Breast epithelium (tissue), 4 donors: ENCODE measurements at regions not wholly inside any gene's neighbourhood (a gene's known extent, or its start where the extent isn't known, plus 50 kb on each side); places are given as distances from the start of the nearest gene placed in this dataset.

Experiments used
- DNase-seq, 2 donors: peaks; one replicate each; pipeline ENCODE4 v3.0.0-alpha.2; 2019; ENCODE audit warnings: low spot score in 2 of 2
- H3K27ac ChIP-seq, 2 donors: fragments of 200-600 bp; sonication (generic) in 1 of 2; one replicate each; pipeline ENCODE4 v1.5.1; 2016 to 2019; ENCODE audit warnings: mild to moderate bottlenecking in 1 of 2
- H3K27me3 ChIP-seq, 2 donors: fragments of 200-600 bp; sonication (generic) in 1 of 2; one replicate each; pipeline versions ENCODE4 v1.5.1 to v1.6.0; 2017 to 2019; ENCODE audit warnings: control low read depth in 1 of 2, mild to moderate bottlenecking in 1 of 2
- H3K36me3 ChIP-seq: fragments of 200-600 bp; one replicate; pipeline ENCODE4 v1.5.1; 2019
- H3K4me1 ChIP-seq, 2 donors: fragments of 200-600 bp; sonication (generic); one replicate each; pipeline ENCODE4 v1.5.1; 2016 to 2019; ENCODE audit warnings: control low read depth in 1 of 2
- H3K4me3 ChIP-seq, 3 donors: fragments of 200-600 bp; sonication (generic); 1 replicate in 2 of 3; 2 replicates in 1 of 3; pipeline ENCODE4 v1.5.1; 2016 to 2019; ENCODE audit warnings: mild to moderate bottlenecking in 3 of 3, moderate library complexity in 2 of 3
- H3K9me3 ChIP-seq, 2 donors: fragments of 200-600 bp; sonication (generic) in 1 of 2; one replicate each; pipeline ENCODE4 v1.5.1; 2016 to 2019; ENCODE audit warnings: control low read depth in 1 of 2
- POLR2A ChIP-seq: fragments of 450-650 bp; IDR thresholded peaks from one replicate; pipeline ENCODE4 v1.6.1; 2016; ENCODE audit warnings: antibody characterized with exemption, mild to moderate bottlenecking, moderate library complexity
- POLR2AphosphoS5 ChIP-seq, 3 donors: sonication (generic); formaldehyde crosslinking; IDR thresholded peaks; one replicate each; pipeline ENCODE4 v1.6.1; 2017; ENCODE audit warnings: antibody characterized with exemption in 3 of 3
- intact Hi-C: fragments of 100-400 bp; cut with DNase I; formaldehyde crosslinking; loops from one replicate; pipeline ENCODE4 v1.15.1; 2023; ENCODE audit warnings: low total_unique reads
- TF ChIP-seq, protein P1 (sequence below), 3 donors: fragments of 450-650 bp; IDR thresholded peaks; one replicate each; pipeline ENCODE4 v1.5.1; 2016 to 2017; ENCODE audit warnings: antibody characterized with exemption in 3 of 3, mild to moderate bottlenecking in 3 of 3, moderate library complexity in 3 of 3

DNA sequence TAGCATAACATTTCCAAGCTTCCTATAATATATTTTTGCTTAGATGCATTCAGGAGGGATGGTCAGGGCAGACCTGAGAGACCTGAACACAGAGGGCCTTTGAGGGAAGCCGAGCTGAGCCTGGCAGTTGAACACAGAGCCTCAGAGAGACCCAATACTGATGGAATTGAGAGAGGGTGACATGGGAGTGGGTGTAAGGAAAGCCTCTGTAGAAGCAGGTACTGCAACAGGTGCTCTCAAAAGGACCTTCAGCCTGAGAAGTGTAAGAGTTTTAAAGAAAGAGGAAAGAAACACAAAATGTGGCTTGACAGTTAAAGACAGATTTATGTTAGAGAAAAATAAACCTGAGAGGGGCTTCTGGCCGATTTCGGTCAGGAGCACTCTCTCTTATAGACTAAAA, 73.9 kb upstream of the PGBD5 start:
- Histone ChIP-seq H3K36me3 (no peaks in the 10 kb centered on the region), H3K4me3 (no peak overlapping the region), H3K27ac (no peak overlapping the region), H3K4me1 (no peaks in the 10 kb centered on the region), H3K27me3 (peaks cover 0 to 11% of the 10 kb centered on the region in 2 donors), H3K9me3 (no peaks in the 10 kb centered on the region)
- intact Hi-C loops: loop anchor here (10.0 kb wide), 1 partner anchor 1705 kb away; no protein-coding TSS in a partner anchor
- no peak for DNase-seq
- TF ChIP-seq, protein P1, sequence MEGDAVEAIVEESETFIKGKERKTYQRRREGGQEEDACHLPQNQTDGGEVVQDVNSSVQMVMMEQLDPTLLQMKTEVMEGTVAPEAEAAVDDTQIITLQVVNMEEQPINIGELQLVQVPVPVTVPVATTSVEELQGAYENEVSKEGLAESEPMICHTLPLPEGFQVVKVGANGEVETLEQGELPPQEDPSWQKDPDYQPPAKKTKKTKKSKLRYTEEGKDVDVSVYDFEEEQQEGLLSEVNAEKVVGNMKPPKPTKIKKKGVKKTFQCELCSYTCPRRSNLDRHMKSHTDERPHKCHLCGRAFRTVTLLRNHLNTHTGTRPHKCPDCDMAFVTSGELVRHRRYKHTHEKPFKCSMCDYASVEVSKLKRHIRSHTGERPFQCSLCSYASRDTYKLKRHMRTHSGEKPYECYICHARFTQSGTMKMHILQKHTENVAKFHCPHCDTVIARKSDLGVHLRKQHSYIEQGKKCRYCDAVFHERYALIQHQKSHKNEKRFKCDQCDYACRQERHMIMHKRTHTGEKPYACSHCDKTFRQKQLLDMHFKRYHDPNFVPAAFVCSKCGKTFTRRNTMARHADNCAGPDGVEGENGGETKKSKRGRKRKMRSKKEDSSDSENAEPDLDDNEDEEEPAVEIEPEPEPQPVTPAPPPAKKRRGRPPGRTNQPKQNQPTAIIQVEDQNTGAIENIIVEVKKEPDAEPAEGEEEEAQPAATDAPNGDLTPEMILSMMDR (IDR thresholded peaks at IDR 0.05): no peak
- TF ChIP-seq POLR2AphosphoS5 (IDR thresholded peaks at IDR 0.05) (no peak), POLR2A (no peak)

DNA sequence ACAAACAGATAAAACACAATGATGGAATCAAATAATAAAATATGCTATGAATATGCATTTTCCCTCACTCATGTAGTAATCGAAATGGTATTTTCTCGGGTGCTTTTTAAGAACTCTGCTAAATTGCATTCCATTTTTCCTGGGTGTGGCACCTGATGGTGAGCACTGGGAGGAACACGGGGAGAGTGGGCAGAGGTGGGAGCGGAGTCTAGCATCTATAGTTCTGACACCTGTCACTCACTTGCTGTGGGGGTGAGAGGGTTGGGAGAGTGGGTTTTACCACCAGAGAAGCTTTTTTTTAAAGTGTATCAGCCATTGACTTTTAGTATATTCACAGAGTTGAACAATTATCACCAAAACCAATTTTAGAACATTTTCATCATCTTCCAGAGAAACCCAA, 73.4 kb upstream of the PGBD5 start:
- Histone ChIP-seq H3K27ac (no peak overlapping the region), H3K36me3 (no peaks in the 10 kb centered on the region), H3K27me3 (peaks cover 0 to 11% of the 10 kb centered on the region in 2 donors), H3K9me3 (no peaks in the 10 kb centered on the region), H3K4me3 (no peak overlapping the region), H3K4me1 (no peaks in the 10 kb centered on the region)
- DNase-seq: no peak
- TF ChIP-seq, protein P1 (IDR thresholded peaks at IDR 0.05): no peak
- TF ChIP-seq POLR2AphosphoS5 (IDR thresholded peaks at IDR 0.05) (no peak), POLR2A (no peak)
- intact Hi-C loops: no loop called here

GRCh38 chr1:230498704-230499103, 72.6 kb upstream of the PGBD5 start:
- H3K36me3 ChIP-seq: no peaks in the 10 kb centered on the region
- DNase-seq: no peak
- no peaks in the 10 kb centered on the region for H3K4me1 ChIP-seq
- H3K27ac ChIP-seq: no peak overlapping the region
- H3K4me3 ChIP-seq: no peak overlapping the region
- TF ChIP-seq POLR2AphosphoS5 (IDR thresholded peaks at IDR 0.05) (no peak), POLR2A (no peak)
- TF ChIP-seq, protein P1 (IDR thresholded peaks at IDR 0.05): no peak
- no peaks in the 10 kb centered on the region for H3K9me3 ChIP-seq
- peaks cover 0 to 11% of the 10 kb centered on the region in 2 donors for H3K27me3 ChIP-seq
- intact Hi-C loops: no loop called here

DNA sequence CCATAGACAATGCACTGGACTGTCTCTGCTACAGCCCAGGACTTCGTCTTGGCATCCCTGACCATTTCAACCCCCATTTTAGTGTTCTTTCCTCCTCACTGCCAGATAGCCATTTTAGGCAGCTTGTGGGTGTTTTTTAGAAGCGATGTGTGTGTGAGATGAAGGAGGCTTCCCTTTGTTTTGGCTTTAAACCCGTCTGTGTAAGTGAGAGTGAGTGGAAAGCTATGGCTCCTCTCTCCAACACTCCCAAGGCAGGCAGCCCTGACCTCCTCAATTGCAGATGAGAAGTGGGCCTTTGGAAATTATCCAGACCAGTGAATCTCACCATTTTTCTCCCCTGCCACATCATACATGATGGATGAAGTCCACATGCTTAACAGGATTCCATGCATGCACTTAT, 70.3 kb upstream of the PGBD5 start:
- no peaks in the 10 kb centered on the region for H3K4me1 ChIP-seq
- DNase-seq: no peak
- H3K4me3 ChIP-seq: no peak overlapping the region
- intact Hi-C loops: no loop called here
- no peak overlapping the region for H3K27ac ChIP-seq
- H3K36me3 ChIP-seq: no peaks in the 10 kb centered on the region
- H3K27me3 ChIP-seq: peaks cover 0 to 11% of the 10 kb centered on the region in 2 donors
- TF ChIP-seq POLR2AphosphoS5 (IDR thresholded peaks at IDR 0.05) (no peak), POLR2A (no peak)
- TF ChIP-seq, protein P1 (IDR thresholded peaks at IDR 0.05): no peak
- H3K9me3 ChIP-seq: no peaks in the 10 kb centered on the region

GRCh38 chr1:230495891-230496385, 69.8 kb upstream of the PGBD5 start:
- intact Hi-C loops: no loop called here
- no peaks in the 10 kb centered on the region for H3K9me3 ChIP-seq
- no peak overlapping the region for H3K4me3 ChIP-seq

DNA sequence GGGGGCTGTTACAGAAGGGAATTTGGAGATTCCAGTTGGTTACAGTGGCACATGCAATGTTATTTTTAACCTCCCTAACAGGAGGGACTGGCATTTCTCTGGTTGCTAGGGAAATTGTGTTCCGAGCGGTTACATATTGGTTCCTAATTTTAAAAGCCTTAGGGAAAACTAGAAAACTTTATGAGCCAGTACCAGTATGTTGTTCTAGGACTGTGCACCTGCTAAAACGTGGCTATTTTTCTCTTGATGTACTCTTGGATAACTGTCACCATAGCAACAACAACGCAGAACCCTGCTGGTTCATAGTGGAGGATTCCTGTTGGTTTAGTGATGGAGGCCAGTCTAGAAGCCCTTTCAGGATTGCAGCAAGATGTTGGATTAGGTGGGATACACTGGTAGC, 68.9 kb upstream of the PGBD5 start:
- H3K27ac ChIP-seq: no peak overlapping the region
- no peaks in the 10 kb centered on the region for H3K36me3 ChIP-seq
- H3K27me3 ChIP-seq: peaks cover 0 to 11% of the 10 kb centered on the region in 2 donors
- DNase-seq: no peak
- no peak for TF ChIP-seq POLR2AphosphoS5 (IDR thresholded peaks at IDR 0.05)
- TF ChIP-seq POLR2A: no peak
- TF ChIP-seq, protein P1 (IDR thresholded peaks at IDR 0.05): no peak
- no peaks in the 10 kb centered on the region for H3K9me3 ChIP-seq
- no peak overlapping the region for H3K4me3 ChIP-seq
- H3K4me1 ChIP-seq: no peaks in the 10 kb centered on the region
- intact Hi-C loops: no loop called here

More at GRCh38 chr1:230495891-230496385, 69.8 kb upstream of the PGBD5 start:
- Histone ChIP-seq H3K27me3 (peaks cover 0 to 11% of the 10 kb centered on the region in 2 donors), H3K27ac (no peak overlapping the region), H3K36me3 (no peaks in the 10 kb centered on the region), H3K4me1 (no peaks in the 10 kb centered on the region)
- no peak for DNase-seq
- no peak for TF ChIP-seq POLR2A
- no peak for TF ChIP-seq POLR2AphosphoS5 (IDR thresholded peaks at IDR 0.05)
